GM12873 (cell line): ENCODE measurements at regions not wholly inside any gene's neighbourhood (a gene's known extent, or its start where the extent isn't known, plus 50 kb on each side); places are given as distances from the start of the nearest gene placed in this dataset.

ENCODE experiments used
- TF ChIP-seq, protein P1 (sequence below): IDR thresholded peaks from 2 replicates; pipeline ENCODE4 v1.5.1; 2012; ENCODE audit warnings: low read depth, mild to moderate bottlenecking, moderate library complexity, low read length, control low read depth; ENCODE audit not compliant: insufficient read depth; ENCODE audit errors: missing control alignments

GRCh38 chr4:104750008-104750407 lies 255.3 kb upstream of the CXXC4 start:
- TF ChIP-seq, protein P1, sequence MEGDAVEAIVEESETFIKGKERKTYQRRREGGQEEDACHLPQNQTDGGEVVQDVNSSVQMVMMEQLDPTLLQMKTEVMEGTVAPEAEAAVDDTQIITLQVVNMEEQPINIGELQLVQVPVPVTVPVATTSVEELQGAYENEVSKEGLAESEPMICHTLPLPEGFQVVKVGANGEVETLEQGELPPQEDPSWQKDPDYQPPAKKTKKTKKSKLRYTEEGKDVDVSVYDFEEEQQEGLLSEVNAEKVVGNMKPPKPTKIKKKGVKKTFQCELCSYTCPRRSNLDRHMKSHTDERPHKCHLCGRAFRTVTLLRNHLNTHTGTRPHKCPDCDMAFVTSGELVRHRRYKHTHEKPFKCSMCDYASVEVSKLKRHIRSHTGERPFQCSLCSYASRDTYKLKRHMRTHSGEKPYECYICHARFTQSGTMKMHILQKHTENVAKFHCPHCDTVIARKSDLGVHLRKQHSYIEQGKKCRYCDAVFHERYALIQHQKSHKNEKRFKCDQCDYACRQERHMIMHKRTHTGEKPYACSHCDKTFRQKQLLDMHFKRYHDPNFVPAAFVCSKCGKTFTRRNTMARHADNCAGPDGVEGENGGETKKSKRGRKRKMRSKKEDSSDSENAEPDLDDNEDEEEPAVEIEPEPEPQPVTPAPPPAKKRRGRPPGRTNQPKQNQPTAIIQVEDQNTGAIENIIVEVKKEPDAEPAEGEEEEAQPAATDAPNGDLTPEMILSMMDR: no peak

DNA sequence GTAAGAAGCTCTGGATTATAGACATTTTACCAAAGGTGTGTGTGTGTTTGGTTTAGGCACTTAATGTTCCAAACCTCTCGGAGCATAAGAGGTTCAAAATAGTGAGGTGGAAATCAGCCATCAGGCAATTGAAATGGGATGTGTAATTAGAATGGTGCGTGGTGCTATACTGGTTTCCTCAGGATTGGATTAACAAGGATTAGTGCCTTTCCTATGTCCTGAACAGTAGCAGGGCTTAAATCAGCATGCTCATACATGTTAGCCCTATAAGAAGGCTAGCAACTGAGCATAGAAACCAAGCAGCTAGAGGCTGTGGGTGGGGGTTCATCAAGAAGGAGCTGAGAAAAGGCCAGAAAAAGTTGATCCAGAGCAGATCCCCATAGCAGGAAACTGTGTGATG lies 256.8 kb upstream of the CXXC4 start:
- TF ChIP-seq, protein P1: no peak

- TF ChIP-seq, protein P1: no peak
Observed at GRCh38 chr4:104752337-104752736, 257.6 kb upstream of the CXXC4 start.

- TF ChIP-seq, protein P1: no peak
Observed at GRCh38 chr4:104756837-104757236, 262.1 kb upstream of the CXXC4 start.

- TF ChIP-seq, protein P1: no peak
Observed at GRCh38 chr4:104758574-104758973, 263.9 kb upstream of the CXXC4 start.

- TF ChIP-seq, protein P1: no peak
Observed at GRCh38 chr4:104763554-104764222, 269.0 kb upstream of the CXXC4 start.

DNA sequence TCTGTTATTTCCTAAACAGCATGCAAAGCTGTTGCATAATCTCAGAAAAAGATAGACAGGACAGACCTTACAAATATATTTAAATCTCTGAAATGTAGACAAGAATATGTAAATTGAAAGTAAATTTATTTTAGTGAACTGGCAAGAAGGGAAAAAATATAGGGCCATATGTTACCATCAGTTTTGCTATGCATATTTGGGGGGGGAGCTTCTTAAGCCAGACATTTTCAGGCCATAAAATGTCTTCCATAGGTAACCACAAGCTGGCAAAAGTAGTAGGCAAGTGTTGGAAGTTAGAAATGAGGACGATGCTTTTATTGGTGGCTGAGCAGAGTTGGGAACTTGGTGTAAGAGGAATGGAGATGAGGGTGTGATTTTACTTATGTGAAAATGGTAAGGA lies 272.0 kb upstream of the CXXC4 start:
- TF ChIP-seq, protein P1: no peak

DNA sequence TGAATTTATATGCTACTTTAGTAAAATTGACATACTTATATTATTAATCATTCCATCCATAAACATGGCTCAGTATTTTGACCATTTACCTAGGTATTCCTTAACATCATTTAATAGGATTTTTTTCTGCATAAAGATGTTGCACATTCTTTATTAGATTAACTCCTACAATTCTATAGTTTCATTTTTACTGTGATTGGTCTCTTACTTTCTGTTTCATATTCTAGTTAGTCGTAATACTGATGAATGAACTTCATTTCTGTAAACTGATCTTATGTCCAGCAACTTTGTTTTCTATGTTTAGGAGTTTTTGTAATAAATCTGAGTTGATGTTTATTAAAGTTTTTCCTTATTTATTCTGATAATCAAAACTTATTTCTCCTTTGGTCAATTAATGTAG lies 278.2 kb upstream of the CXXC4 start:
- TF ChIP-seq, protein P1: no peak
